Ishikawa (cell line): ENCODE measurements at regions not wholly inside any gene's neighbourhood (a gene's known extent, or its start where the extent isn't known, plus 50 kb on each side); places are given as distances from the start of the nearest gene placed in this dataset.

Experiments used
- EGR1 ChIP-seq: IDR thresholded peaks from 2 replicates; pipeline ENCODE4 v1.6.1; 2012
- EP300 ChIP-seq: IDR thresholded peaks from 2 replicates; pipeline ENCODE4 v1.6.1; 2012; ENCODE audit warnings: borderline replicate concordance
- RAD21 ChIP-seq: IDR thresholded peaks from 2 replicates; pipeline ENCODE4 v1.6.1; 2012; ENCODE audit warnings: low read depth
- TCF12 ChIP-seq: IDR thresholded peaks from 2 replicates; pipeline ENCODE4 v1.6.1; 2012; ENCODE audit warnings: low read depth
- USF1 ChIP-seq: IDR thresholded peaks from 2 replicates; pipeline ENCODE4 v1.6.1; 2012
- YY1 ChIP-seq: IDR thresholded peaks from 2 replicates; pipeline ENCODE4 v1.6.1; 2012; ENCODE audit warnings: low read depth
- ZBTB7A ChIP-seq: IDR thresholded peaks from 2 replicates; pipeline ENCODE4 v1.6.1; 2012; ENCODE audit warnings: low read depth
- TF ChIP-seq, protein P1 (sequence below): IDR thresholded peaks from 2 replicates; pipeline ENCODE4 v1.6.1; 2012

- TF ChIP-seq EGR1: no peak
- no peak for TF ChIP-seq EP300
- TF ChIP-seq, protein P1, sequence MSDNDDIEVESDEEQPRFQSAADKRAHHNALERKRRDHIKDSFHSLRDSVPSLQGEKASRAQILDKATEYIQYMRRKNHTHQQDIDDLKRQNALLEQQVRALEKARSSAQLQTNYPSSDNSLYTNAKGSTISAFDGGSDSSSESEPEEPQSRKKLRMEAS: no peak
- no peak for TF ChIP-seq RAD21
- no peak for TF ChIP-seq TCF12
- no peak for TF ChIP-seq YY1
- no peak for TF ChIP-seq ZBTB7A
- no peak for TF ChIP-seq USF1
These were observed 289.8 kb upstream of the RTL1 start for GRCh38 chr14:101193106-101193844.
